T-helper 1 cell treated with Interleukin-12 subunit alpha and Interleukin-12 subunit beta and Interleukin-4 antibody, amounts not matched to agents 30 μg/mL and 1 μg/mL, for 36 hours (primary cell): ENCODE measurements at regions not wholly inside any gene's neighbourhood (a gene's known extent, or its start where the extent isn't known, plus 50 kb on each side); places are given as distances from the start of the nearest gene placed in this dataset.
"Not testable (repeated sequence)": the region's sequence is repeated elsewhere in the genome, so short reads cannot be mapped to it uniquely, and the experiment has no call there.

Experiments
- H3K27ac Mint-ChIP-seq: one replicate; pipeline ENCODE4 v1.8.0; 2021; ENCODE audit warnings: mild to moderate bottlenecking, mixed read lengths
- H3K27me3 Mint-ChIP-seq: one replicate; pipeline ENCODE4 v1.8.0; 2021; ENCODE audit warnings: low read depth, mixed read lengths
- H3K36me3 Mint-ChIP-seq: one replicate; pipeline ENCODE4 v1.8.0; 2021; ENCODE audit warnings: low read depth, mixed read lengths
- H3K4me1 Mint-ChIP-seq: one replicate; pipeline ENCODE4 v1.8.0; 2021; ENCODE audit warnings: low read depth, mixed read lengths
- H3K4me3 Mint-ChIP-seq: one replicate; pipeline ENCODE4 v1.8.0; 2021; ENCODE audit warnings: mild to moderate bottlenecking, moderate library complexity, mixed read lengths
- H3K9me3 Mint-ChIP-seq: one replicate; pipeline ENCODE4 v1.8.0; 2021; ENCODE audit warnings: mixed read lengths

DNA sequence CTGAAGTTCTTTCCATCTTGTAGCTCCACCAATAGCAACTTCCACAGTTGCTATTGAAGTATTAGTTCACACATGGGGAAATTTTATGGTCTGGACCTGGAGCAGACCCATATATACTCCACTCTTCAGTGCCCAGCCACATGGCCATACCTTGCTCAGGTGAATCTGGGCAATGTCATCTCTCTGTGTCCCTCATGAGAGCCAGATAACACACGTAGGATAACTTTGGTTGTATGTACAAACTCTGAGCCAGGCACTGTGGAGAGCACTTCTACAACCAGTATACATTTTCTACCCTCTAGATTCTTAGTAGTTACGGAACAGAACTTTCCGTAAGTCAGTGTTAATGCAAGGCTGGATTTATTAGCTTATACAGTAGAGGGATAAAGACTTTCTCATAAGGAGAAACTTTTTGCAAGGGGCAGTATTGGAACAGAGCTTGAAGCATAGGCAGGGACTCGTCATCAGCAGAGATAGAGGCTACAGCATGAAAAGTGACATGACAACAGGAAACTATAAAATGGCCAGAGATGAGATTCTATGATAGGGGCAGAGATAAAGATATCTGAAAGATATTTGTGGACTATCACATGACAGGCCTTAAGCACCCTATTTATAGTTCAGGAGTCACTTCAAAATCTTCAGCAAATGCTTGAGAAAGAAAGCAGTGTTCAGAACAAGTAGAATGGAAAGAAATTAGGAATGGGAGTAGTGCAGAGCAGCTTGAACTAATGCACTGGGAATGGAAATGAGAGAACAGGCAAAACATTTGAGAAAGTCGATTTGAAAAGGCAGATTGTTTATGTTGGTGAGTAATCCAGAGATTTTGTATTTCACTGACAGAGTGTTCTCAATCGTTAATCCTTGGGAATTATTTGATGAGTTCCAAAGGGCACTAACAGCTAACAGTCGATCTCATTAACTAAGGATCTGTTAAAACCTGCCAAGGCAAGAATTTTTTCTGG lies 481.8 kb downstream of the USP25 start:
- H3K4me1 Mint-ChIP-seq: no peaks in the 10 kb centered on the region
- H3K27ac Mint-ChIP-seq: no peak overlapping the region
- H3K9me3 Mint-ChIP-seq: no peaks in the 10 kb centered on the region
- H3K27me3 Mint-ChIP-seq: no peaks in the 10 kb centered on the region
- no peaks in the 10 kb centered on the region for H3K36me3 Mint-ChIP-seq
- no peak overlapping the region for H3K4me3 Mint-ChIP-seq

DNA sequence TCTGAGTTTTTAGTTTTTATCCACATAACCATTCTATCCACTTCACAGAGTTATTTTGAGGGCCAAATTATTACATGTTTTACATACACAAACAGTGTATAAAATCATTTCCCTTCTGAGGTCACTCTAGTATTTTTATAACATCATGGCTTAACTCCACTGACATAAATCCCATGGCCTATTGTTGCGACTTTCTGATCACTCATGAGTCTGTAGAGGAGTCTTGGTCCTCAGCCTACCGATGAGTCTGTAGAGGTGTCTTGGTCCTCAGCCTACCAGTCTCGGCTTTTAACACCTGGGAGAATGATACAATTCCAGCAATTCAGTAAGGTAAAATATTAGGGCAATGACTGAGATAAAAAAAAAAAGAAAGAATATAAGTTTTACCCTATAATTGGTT lies 483.7 kb downstream of the USP25 start:
- Mint-ChIP-seq H3K9me3 (no peaks in the 10 kb centered on the region), H3K36me3 (no peaks in the 10 kb centered on the region), H3K4me3 (no peak overlapping the region), H3K4me1 (no peaks in the 10 kb centered on the region), H3K27me3 (no peaks in the 10 kb centered on the region), H3K27ac (no peak overlapping the region)

DNA sequence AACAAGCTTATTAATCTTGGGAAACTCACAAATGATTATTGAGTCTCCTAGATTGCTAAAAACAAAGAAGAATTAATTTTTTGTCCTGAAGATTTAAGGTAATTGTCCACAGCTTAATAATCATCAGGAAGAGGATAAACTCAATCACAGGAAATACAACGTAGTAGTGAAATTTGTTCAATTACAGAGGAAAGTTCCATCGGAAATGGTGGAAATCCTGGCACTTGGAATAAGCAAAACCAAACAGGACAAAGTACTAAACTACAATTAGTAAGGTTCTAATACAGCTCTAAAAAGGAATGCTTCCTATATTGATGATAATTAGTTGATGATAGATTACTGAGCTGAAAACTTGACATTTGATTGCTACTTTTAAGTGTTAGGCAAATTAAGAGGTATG lies 485.4 kb downstream of the USP25 start:
- H3K4me3 Mint-ChIP-seq: no peak overlapping the region
- H3K4me1 Mint-ChIP-seq: no peaks in the 10 kb centered on the region
- no peaks in the 10 kb centered on the region for H3K27me3 Mint-ChIP-seq
- H3K36me3 Mint-ChIP-seq: no peaks in the 10 kb centered on the region
- H3K9me3 Mint-ChIP-seq: no peaks in the 10 kb centered on the region
- H3K27ac Mint-ChIP-seq: no peak overlapping the region

DNA sequence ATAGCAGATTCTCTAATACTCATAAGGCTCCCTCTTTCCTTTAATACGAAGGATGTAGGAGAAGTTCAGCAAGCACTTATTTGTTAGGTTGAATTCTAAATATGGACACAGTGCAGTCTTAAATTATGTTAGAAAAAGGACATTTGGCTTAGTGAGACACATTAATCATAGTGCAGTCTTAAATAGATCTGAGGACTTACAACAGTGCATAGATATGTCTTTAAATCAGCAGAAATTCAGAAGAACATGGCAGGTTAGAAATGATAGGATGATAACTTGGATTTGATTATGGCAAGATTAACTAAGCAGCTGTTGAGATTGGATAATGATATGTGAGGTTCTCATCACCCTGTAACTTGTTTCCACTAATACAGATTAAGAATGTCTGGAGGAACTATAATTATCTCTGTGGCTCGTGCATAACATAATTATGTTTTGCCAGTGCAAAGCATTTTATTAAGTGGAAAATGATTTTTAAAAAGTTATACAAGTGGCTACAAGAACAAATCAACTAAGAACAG lies 485.9 kb downstream of the USP25 start:
- H3K4me3 Mint-ChIP-seq: no peak overlapping the region
- no peaks in the 10 kb centered on the region for H3K4me1 Mint-ChIP-seq
- H3K27me3 Mint-ChIP-seq: no peaks in the 10 kb centered on the region
- H3K27ac Mint-ChIP-seq: no peak overlapping the region
- H3K9me3 Mint-ChIP-seq: no peaks in the 10 kb centered on the region
- no peaks in the 10 kb centered on the region for H3K36me3 Mint-ChIP-seq

DNA sequence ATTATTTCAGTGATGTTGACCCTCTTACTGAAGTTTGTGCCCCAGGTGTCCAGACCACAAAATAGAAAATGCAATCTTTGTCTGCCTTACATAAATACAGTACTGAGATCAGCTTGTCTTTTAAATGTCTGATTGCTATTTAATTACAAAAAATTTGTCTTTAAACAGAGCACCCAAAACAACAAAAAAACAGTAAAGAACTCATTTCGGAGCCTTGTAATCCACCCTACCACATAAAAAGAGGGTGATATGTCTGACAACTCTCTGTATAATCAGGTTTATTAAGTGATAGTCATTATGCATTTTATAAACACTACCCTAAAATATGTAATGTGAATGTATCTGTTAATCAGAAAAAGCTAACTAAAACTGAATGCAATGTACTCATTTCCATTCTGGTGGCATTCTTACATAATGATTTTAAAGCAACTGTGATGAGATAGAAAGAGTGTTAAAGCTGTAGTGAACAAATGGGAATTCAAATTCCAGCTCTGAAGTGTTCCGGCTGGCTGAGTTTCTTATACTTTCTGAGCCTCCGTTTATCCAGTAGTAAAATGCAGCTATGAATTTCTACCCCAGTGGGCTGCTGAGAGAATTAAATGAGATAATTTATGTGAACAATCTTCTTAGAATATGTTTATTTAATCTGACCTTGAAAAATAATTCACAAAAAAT lies 486.6 kb downstream of the USP25 start:
- Mint-ChIP-seq H3K36me3 (no peaks in the 10 kb centered on the region), H3K9me3 (no peaks in the 10 kb centered on the region), H3K27me3 (no peaks in the 10 kb centered on the region), H3K4me3 (no peak overlapping the region), H3K27ac (no peak overlapping the region), H3K4me1 (no peaks in the 10 kb centered on the region)

DNA sequence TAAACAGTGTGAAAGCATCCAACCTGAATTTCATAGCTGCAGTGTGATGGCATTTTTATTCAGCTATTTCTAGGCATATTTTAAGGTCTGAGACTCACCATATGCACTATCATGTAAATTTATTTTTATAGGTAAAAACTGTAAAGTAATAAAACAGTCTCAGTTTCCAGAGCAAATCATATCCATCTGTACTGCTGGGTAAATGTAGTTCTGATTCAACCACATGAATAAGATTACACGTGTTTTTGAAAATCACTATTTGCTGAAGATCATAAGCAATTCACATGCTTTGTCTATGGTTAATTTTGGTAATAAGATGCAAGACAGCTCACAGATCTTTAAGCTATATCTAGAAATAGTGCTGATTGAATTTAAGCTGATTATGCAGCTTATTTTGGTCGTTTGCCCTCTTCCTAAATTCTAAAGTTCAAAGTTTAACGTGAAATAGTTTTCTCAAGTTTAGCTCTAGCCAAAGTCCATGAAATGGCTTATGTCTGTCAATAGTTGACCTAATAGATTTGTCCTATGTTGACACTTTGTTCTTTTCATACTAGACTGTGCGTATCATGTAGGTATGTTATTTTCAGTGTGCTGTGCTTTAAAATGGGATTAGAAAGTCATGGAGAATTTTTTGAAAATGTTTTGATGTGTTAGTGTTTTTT lies 489.0 kb downstream of the USP25 start:
- no peak overlapping the region for H3K4me3 Mint-ChIP-seq

DNA sequence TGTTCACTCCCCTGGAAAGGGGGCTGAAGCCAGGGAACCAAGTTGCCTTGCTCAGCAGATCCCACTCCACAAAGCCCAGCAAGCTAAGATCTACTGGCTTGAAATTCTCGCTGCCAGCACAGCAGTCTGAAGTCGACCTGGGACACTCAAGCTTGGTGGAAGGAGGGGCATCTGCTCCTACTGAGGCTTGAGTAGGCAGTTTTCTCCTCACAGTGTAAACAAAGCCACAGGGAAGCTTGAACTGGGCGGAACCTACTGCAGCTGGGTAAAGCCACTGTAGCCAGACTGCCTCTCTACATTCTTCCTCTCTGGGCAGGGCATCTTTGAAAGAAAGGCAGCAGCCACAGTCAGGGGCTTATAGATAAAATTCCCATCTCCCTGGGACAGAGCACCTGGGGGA lies 495.0 kb downstream of the USP25 start:
- not testable (repeated sequence) for H3K27me3 Mint-ChIP-seq, H3K36me3 Mint-ChIP-seq, H3K4me3 Mint-ChIP-seq, H3K27ac Mint-ChIP-seq, H3K4me1 Mint-ChIP-seq, H3K9me3 Mint-ChIP-seq

More for the DNA sequence above, 489.0 kb downstream of the USP25 start:
- Mint-ChIP-seq H3K36me3 (no peaks in the 10 kb centered on the region), H3K27ac (no peak overlapping the region), H3K9me3 (no peaks in the 10 kb centered on the region), H3K27me3 (no peaks in the 10 kb centered on the region), H3K4me1 (no peaks in the 10 kb centered on the region)

DNA sequence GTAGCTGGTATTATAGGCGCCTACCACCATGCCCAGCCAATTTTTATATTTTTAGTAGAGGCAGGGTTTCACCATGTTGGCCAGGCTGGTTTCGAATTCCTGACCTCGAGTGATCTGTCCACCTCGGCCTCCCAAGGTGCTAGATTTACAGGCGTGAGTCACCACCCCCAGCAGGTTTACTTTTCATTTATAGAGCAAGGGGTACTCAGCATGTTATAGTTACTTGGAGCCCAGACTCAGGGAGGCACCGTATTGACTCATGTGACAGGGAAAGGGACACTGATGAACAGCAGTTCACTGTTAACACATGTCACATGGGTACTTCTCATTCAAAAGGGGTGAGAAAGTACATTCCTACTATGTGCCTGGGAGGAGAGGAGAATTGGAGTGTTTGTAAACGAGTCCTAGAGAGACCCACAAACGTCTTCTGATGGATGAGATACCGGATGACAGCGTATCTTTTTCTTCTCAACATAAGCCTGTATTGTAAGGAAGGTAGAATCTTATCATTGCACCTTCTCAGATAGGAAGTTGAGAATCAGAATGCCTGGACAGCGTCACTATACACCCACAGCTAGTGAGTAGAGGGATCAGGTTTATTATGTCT lies 510.0 kb downstream of the USP25 start:
- no peaks in the 10 kb centered on the region for H3K9me3 Mint-ChIP-seq
- H3K36me3 Mint-ChIP-seq: no peaks in the 10 kb centered on the region
- no peaks in the 10 kb centered on the region for H3K4me1 Mint-ChIP-seq
- no peak overlapping the region for H3K4me3 Mint-ChIP-seq
- H3K27ac Mint-ChIP-seq: no peak overlapping the region
- no peaks in the 10 kb centered on the region for H3K27me3 Mint-ChIP-seq

DNA sequence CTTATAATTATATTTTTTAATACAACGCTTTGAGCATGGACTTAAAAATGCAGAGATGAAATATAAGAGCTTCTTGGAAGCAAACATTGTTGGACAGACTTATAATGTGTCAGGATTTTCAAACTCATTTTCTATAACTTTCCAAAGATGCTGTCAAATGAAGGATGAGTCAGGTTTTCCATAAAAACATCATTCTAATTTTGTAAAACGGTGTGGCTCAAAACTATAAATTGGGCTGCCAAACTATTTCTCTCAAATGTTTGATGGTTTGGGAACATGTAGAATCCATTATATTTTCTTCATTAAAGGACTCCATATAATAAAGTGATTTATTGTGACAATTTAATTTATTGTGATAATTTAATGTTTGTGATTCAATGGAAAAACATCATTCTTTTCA lies 511.2 kb downstream of the USP25 start:
- Mint-ChIP-seq H3K27ac (no peak overlapping the region), H3K9me3 (no peaks in the 10 kb centered on the region), H3K4me1 (no peaks in the 10 kb centered on the region), H3K27me3 (no peaks in the 10 kb centered on the region), H3K36me3 (no peaks in the 10 kb centered on the region), H3K4me3 (no peak overlapping the region)

DNA sequence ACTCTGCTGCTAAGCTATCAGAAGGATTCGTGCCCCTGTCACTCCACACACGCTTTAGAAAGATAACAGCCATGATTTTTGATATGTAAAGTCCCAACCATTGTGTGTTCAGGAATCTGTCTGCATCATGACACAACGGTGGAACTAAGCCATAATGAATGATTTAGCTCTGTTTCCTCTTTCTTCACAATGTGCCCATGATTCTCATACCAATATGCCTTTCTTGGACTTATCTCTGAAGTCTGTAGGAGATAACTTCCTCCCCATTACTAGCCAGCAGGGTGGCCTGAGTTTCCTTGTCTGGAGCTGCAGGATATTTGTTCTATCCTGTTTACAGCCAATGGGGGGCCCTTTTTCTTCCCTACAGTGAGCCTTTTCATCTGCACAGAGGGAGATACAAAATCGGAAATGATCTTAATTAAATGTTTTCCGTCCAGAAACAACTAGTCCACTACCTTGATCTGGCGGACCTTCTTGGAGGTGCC lies 511.7 kb downstream of the USP25 start:
- H3K27ac Mint-ChIP-seq: no peak overlapping the region

DNA sequence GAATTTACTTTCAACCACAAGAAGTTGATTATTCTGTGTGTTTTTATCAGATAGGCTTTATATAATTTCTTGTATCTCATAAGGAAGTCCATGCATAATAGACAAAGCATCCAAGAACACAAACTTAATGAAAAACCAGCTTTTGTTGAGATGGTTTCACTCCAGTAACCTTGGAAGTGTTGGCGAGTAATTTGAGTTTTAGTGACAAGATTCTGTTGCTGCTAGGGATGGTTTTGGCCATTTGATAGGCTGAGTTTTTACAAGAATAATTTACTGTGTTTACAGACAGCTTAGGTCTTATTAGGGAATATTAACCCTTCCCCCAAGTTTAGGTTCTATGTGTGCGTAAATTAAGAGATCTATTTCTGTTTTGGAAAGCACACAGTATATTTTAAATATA lies 513.6 kb downstream of the USP25 start:
- Mint-ChIP-seq H3K36me3 (no peaks in the 10 kb centered on the region), H3K4me3 (no peak overlapping the region)

More for the DNA sequence above, 511.7 kb downstream of the USP25 start:
- no peaks in the 10 kb centered on the region for H3K36me3 Mint-ChIP-seq
- no peaks in the 10 kb centered on the region for H3K27me3 Mint-ChIP-seq
- H3K9me3 Mint-ChIP-seq: no peaks in the 10 kb centered on the region
- no peak overlapping the region for H3K4me3 Mint-ChIP-seq
- no peaks in the 10 kb centered on the region for H3K4me1 Mint-ChIP-seq

DNA sequence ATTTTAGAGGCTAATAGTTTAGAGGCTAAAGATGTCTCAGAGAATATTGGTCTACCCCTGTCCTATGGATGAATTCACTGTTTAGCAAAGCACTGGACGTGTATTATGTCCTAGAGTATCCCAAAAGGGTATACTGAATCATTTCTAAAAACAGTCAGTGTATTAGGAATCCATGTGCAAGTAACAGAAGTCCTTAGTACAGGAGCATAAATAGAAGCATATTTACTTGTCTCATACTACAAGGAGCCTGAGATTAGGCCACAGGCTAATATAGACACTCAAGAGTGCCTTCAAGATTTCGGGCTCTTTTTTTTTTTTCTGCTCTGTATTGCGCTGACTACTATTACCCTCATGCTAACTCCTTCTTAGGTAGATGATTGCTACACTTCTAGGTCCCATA lies 518.9 kb downstream of the USP25 start:
- Mint-ChIP-seq H3K9me3 (no peaks in the 10 kb centered on the region), H3K4me1 (no peaks in the 10 kb centered on the region), H3K27ac (no peak overlapping the region), H3K27me3 (no peaks in the 10 kb centered on the region), H3K36me3 (no peaks in the 10 kb centered on the region), H3K4me3 (no peak overlapping the region)

More for the DNA sequence above, 513.6 kb downstream of the USP25 start:
- Mint-ChIP-seq H3K27ac (no peak overlapping the region), H3K27me3 (no peaks in the 10 kb centered on the region), H3K9me3 (no peaks in the 10 kb centered on the region), H3K4me1 (no peaks in the 10 kb centered on the region)

DNA sequence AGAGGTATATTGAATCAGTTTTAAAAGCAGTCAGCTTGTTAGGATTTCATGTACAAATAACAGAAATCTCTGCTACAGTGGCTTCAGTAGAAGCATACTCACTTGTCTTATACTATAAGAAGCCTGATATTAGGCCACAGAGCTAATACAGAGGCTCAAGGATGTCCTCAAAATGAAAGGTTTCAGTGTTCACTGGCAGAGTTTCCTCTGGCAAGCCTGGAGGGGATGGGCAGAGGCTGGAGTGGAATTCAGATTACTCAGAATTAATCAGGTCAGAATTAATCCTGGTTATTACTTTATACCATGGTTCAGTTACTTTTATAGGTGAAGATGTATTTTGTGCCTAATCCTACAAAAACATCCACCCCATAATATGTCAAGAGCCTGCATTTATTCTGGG lies 520.5 kb downstream of the USP25 start:
- Mint-ChIP-seq H3K9me3 (no peaks in the 10 kb centered on the region), H3K4me1 (no peaks in the 10 kb centered on the region), H3K36me3 (no peaks in the 10 kb centered on the region), H3K27ac (no peak overlapping the region), H3K4me3 (no peak overlapping the region), H3K27me3 (no peaks in the 10 kb centered on the region)
